C4-2B (cell line): ENCODE measurements at regions not wholly inside any gene's neighbourhood (a gene's known extent, or its start where the extent isn't known, plus 50 kb on each side); places are given as distances from the start of the nearest gene placed in this dataset.

Experiments used
- ZFX ChIP-seq: fragments of 450-650 bp; IDR thresholded peaks from 2 replicates; pipeline ENCODE4 v1.6.1; 2017
- TF ChIP-seq, protein P1 (sequence below): fragments of 450-650 bp; conservative IDR thresholded peaks from 2 replicates; pipeline ENCODE4 v1.5.1; 2017; ENCODE audit warnings: mild to moderate bottlenecking

DNA sequence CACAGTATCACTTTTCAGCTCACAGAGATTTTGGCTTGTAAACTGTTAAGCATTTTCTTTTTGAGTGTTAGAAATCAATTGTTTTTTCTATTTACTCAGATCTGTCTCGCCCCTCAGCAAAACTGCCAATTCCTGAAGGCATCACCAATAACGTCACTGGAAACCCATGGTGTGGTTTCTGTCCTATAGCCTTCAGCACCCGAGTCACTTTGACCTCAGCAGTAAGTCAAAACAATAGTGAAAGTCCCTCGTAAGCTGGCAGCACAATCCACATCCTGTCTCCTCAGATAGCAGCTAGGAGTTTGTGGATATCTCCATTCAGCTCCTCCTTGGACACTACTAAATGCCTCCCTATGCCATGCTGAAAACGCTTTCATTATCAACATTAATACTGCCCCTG, 1787.4 kb upstream of the ADGRL3 start:
- TF ChIP-seq, protein P1, sequence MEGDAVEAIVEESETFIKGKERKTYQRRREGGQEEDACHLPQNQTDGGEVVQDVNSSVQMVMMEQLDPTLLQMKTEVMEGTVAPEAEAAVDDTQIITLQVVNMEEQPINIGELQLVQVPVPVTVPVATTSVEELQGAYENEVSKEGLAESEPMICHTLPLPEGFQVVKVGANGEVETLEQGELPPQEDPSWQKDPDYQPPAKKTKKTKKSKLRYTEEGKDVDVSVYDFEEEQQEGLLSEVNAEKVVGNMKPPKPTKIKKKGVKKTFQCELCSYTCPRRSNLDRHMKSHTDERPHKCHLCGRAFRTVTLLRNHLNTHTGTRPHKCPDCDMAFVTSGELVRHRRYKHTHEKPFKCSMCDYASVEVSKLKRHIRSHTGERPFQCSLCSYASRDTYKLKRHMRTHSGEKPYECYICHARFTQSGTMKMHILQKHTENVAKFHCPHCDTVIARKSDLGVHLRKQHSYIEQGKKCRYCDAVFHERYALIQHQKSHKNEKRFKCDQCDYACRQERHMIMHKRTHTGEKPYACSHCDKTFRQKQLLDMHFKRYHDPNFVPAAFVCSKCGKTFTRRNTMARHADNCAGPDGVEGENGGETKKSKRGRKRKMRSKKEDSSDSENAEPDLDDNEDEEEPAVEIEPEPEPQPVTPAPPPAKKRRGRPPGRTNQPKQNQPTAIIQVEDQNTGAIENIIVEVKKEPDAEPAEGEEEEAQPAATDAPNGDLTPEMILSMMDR, result no peak
- TF ChIP-seq ZFX, result no peak
